Smooth muscle cell (in vitro differentiated cells): ENCODE measurements at regions not wholly inside any gene's neighbourhood (a gene's known extent, or its start where the extent isn't known, plus 50 kb on each side); places are given as distances from the start of the nearest gene placed in this dataset.

Experiments used
- DNase-seq: peaks from one replicate; lab custom pipeline; 2025; ENCODE audit not compliant: unreplicated experiment; lab: John Stamatoyannopoulos, UW
- H2AFZ ChIP-seq: fragments of 200-600 bp; sonication (generic); 2 replicates; pipeline ENCODE4 v1.6.0; 2016; ENCODE audit warnings: antibody characterized with exemption, low read depth, mild to moderate bottlenecking
- H3F3A ChIP-seq: fragments of 200-600 bp; sonication (generic); 2 replicates; pipeline ENCODE4 v1.6.0; 2017; ENCODE audit warnings: antibody characterized with exemption, low read depth
- H3K27ac ChIP-seq: fragments of 200-600 bp; sonication (generic); 2 replicates; pipeline ENCODE4 v1.5.1; 2016; ENCODE audit warnings: low read depth, mild to moderate bottlenecking
- H3K27me3 ChIP-seq: fragments of 200-600 bp; sonication (generic); 2 replicates; pipeline ENCODE4 v1.6.1; 2016; ENCODE audit warnings: low read depth, mild to moderate bottlenecking
- H3K36me3 ChIP-seq: fragments of 200-600 bp; sonication (generic); 2 replicates; pipeline ENCODE4 v1.5.1; 2016; ENCODE audit warnings: low read depth
- H3K4me1 ChIP-seq: fragments of 200-600 bp; sonication (generic); 2 replicates; pipeline ENCODE4 v1.5.1; 2016; ENCODE audit warnings: low read depth
- H3K4me2 ChIP-seq: fragments of 200-600 bp; sonication (generic); 2 replicates; pipeline ENCODE4 v1.6.0; 2016; ENCODE audit warnings: mild to moderate bottlenecking
- H3K4me3 ChIP-seq: fragments of 200-600 bp; sonication (generic); 2 replicates; pipeline ENCODE4 v1.5.1; 2016; ENCODE audit warnings: mild to moderate bottlenecking
- H3K79me2 ChIP-seq: fragments of 200-600 bp; sonication (generic); 2 replicates; pipeline ENCODE4 v1.6.0; 2016; ENCODE audit warnings: low read depth, mild to moderate bottlenecking
- H3K9ac ChIP-seq: fragments of 200-600 bp; sonication (generic); 2 replicates; pipeline ENCODE4 v1.6.0; 2016; ENCODE audit warnings: low read depth
- H3K9me3 ChIP-seq: fragments of 200-600 bp; sonication (generic); replicated peaks from 2 replicates; pipeline ENCODE4 v1.5.1; 2016; ENCODE audit warnings: low read depth
- H4K20me1 ChIP-seq: fragments of 200-600 bp; sonication (generic); 2 replicates; pipeline ENCODE4 v1.6.0; 2016; ENCODE audit warnings: low read depth
- CTCF ChIP-seq: fragments of 200-600 bp; sonication (generic); IDR thresholded peaks from 2 replicates; pipeline ENCODE4 v1.5.1; 2017; ENCODE audit warnings: borderline replicate concordance, mild to moderate bottlenecking, antibody characterized with exemption; ENCODE audit not compliant: insufficient read depth, poor library complexity, severe bottlenecking
- WGBS: methylation state at CpG from one replicate; pipeline ENCODE4 v1.1.7; 2016; ENCODE audit warnings: low lambda C conversion rate; 5-methylcytosine and 5-hydroxymethylcytosine counted together

DNA sequence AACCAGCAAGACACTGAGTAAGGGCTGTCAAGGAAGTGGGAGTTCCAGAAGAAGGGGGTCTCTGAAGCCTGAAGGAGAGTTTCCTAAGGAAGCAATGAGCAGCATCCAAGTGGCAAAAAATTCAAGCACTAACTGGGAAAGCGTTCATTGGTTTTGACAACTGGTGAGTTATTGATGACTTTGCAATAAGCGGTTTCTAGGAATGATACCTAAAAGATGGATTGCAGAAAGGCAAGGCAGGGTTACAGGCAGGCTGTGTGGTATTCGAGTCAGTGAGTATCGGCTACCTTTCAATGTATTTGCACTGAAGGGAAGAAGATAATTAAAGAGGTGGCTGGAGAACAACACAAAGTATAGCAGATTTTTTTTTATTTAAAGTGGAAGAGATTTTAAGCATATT, 59.3 kb upstream of the NCAM1 start:
- WGBS, result 97% methylated on average over 4 of the region's 4 CpGs
- H3K4me2 ChIP-seq, result no peak overlapping the region
- H3K9me3 ChIP-seq, result no peaks in the 10 kb centered on the region
- DNase-seq, result no peak
- no peak for TF ChIP-seq CTCF
- H3K9ac ChIP-seq, result no peak overlapping the region
- no peak overlapping the region for H3K27ac ChIP-seq
- H3K79me2 ChIP-seq, result no peaks in the 10 kb centered on the region
- H3K27me3 ChIP-seq, result peaks cover under 1% of the 10 kb centered on the region
- no peaks in the 10 kb centered on the region for H4K20me1 ChIP-seq
- no peak overlapping the region for H2AFZ ChIP-seq
- H3K4me3 ChIP-seq, result no peak overlapping the region
- H3K36me3 ChIP-seq, result no peaks in the 10 kb centered on the region
- H3F3A ChIP-seq, result no peaks in the 10 kb centered on the region
- H3K4me1 ChIP-seq, result peaks cover 4% of the 10 kb centered on the region

GRCh38 chr11:112902361-112903011, 58.7 kb upstream of the NCAM1 start:
- WGBS, result 48% methylated on average over 2 of the region's 2 CpGs
- Histone ChIP-seq H3K36me3 (no peaks in the 10 kb centered on the region), H3K4me1 (peaks cover 4% of the 10 kb centered on the region), H3K9me3 (no peaks in the 10 kb centered on the region), H3K27me3 (peaks cover 6% of the 10 kb centered on the region), H3K79me2 (no peaks in the 10 kb centered on the region), H3K27ac (no peak overlapping the region), H3F3A (no peaks in the 10 kb centered on the region), H2AFZ (no peak overlapping the region), H4K20me1 (no peaks in the 10 kb centered on the region), H3K9ac (no peak overlapping the region), H3K4me3 (no peak overlapping the region), H3K4me2 (peak overlapping the region; percentile 30)
- no peak for TF ChIP-seq CTCF
- DNase-seq, result no peak

DNA sequence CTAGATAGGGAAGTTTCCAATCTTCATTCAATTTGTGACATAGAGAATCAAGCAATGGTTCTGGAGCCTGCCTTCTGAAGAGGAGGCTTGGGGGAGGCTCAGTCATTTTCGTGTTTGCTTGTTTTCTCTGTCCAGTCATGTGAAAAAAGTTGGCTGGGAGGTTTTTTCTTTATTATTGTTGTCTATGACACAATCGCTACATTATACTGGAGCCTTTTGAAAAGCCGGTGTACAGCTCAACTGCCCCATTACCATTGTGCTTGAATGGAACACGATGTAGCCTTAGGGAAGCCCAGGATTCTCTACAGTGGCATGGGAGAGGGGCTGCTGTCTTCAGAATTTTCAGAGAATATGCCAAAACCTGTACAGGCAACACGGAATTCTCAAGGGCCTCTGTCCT, 57.9 kb upstream of the NCAM1 start:
- H3K9ac ChIP-seq, result no peak overlapping the region
- peak overlapping the region; percentile 30 for H3K4me2 ChIP-seq
- H3K79me2 ChIP-seq, result no peaks in the 10 kb centered on the region
- H3K4me3 ChIP-seq, result no peak overlapping the region
- no peak overlapping the region for H3K27ac ChIP-seq
- peaks cover 4% of the 10 kb centered on the region for H3K4me1 ChIP-seq
- no peaks in the 10 kb centered on the region for H3K9me3 ChIP-seq
- H3F3A ChIP-seq, result no peaks in the 10 kb centered on the region
- no peaks in the 10 kb centered on the region for H3K36me3 ChIP-seq
- H3K27me3 ChIP-seq, result peaks cover 14% of the 10 kb centered on the region
- DNase-seq, result no peak
- no peak for TF ChIP-seq CTCF
- H4K20me1 ChIP-seq, result no peaks in the 10 kb centered on the region
- 75% methylated on average over 5 of the region's 5 CpGs for WGBS
- no peak overlapping the region for H2AFZ ChIP-seq

DNA sequence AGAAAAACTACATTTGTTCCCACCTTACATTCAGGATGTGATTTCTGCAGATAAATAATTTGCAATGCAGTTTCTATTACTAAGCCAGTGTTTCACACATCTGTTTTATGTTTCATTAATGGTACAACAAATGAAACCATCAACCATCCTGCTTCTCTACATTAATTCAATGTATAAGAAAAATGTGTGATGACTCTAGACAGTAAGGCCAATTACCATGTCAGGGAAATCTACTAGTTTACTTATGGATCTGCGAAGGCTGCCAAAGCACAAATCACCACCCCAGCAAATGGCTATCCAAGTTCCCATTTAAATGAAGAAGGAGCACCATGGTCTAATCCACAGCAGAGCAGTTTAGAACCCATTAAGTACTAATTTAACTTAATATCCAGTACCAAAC, 50.1 kb upstream of the NCAM1 start:
- peaks cover 41% of the 10 kb centered on the region for H3K27me3 ChIP-seq
- no peaks in the 10 kb centered on the region for H3K79me2 ChIP-seq
- TF ChIP-seq CTCF, result no peak
- H3K4me3 ChIP-seq, result no peak overlapping the region
- no peak for DNase-seq
- H3K4me1 ChIP-seq, result no peaks in the 10 kb centered on the region
- H3K9me3 ChIP-seq, result no peaks in the 10 kb centered on the region
- H2AFZ ChIP-seq, result no peak overlapping the region
- H3K36me3 ChIP-seq, result no peaks in the 10 kb centered on the region
- H3K9ac ChIP-seq, result no peak overlapping the region
- no peaks in the 10 kb centered on the region for H3F3A ChIP-seq
- no peak overlapping the region for H3K4me2 ChIP-seq
- no peak overlapping the region for H3K27ac ChIP-seq
- 96% methylated on average over 1 of the region's 1 CpG for WGBS
- no peaks in the 10 kb centered on the region for H4K20me1 ChIP-seq
